ENCODE measurements at regions not wholly inside any gene's neighbourhood (a gene's known extent, or its start where the extent isn't known, plus 50 kb on each side); places are given as distances from the start of the nearest gene placed in this dataset.

GRCh38 chrX:39596437-39596836, 501.3 kb downstream of the BCOR start:
- TF ChIP-seq HNF4A (conservative IDR thresholded peaks at IDR 0.05) (no peak), REST (IDR thresholded peaks at IDR 0.05) (no peak), RXRA (IDR thresholded peaks at IDR 0.05) (no peak), EGR1 (IDR thresholded peaks at IDR 0.05; ENCODE audit: low read depth in 2 of 2) (no peak), RAD21 (IDR thresholded peaks at IDR 0.05) (no peak), JUND (IDR thresholded peaks at IDR 0.05) (no peak), ATF3 (IDR thresholded peaks at IDR 0.05) (no peak), GABPA (IDR thresholded peaks at IDR 0.05 in 1 of 2, conservative IDR thresholded peaks at IDR 0.05 in 1 of 2) (no peak)
- TF ChIP-seq, protein P1, sequence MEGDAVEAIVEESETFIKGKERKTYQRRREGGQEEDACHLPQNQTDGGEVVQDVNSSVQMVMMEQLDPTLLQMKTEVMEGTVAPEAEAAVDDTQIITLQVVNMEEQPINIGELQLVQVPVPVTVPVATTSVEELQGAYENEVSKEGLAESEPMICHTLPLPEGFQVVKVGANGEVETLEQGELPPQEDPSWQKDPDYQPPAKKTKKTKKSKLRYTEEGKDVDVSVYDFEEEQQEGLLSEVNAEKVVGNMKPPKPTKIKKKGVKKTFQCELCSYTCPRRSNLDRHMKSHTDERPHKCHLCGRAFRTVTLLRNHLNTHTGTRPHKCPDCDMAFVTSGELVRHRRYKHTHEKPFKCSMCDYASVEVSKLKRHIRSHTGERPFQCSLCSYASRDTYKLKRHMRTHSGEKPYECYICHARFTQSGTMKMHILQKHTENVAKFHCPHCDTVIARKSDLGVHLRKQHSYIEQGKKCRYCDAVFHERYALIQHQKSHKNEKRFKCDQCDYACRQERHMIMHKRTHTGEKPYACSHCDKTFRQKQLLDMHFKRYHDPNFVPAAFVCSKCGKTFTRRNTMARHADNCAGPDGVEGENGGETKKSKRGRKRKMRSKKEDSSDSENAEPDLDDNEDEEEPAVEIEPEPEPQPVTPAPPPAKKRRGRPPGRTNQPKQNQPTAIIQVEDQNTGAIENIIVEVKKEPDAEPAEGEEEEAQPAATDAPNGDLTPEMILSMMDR (IDR thresholded peaks at IDR 0.05; ENCODE audit: low read depth, low read length, missing input control): no peak
- TF ChIP-seq, protein P2, sequence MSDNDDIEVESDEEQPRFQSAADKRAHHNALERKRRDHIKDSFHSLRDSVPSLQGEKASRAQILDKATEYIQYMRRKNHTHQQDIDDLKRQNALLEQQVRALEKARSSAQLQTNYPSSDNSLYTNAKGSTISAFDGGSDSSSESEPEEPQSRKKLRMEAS (IDR thresholded peaks at IDR 0.05): no peak
